ENCODE measurements at regions not wholly inside any gene's neighbourhood (a gene's known extent, or its start where the extent isn't known, plus 50 kb on each side); places are given as distances from the start of the nearest gene placed in this dataset.

- in situ Hi-C loops (cut with HindIII; ENCODE audit: low pct_ligation_motif_present, low pct_unique_long_range_greater_than_20kb, low sequenced_read_pairs), result no loop called here
Measured at GRCh38 chr5:165497707-165498106, 1992.3 kb downstream of the MAT2B start.

GRCh38 chr5:165502893-165503691 is 1997.7 kb downstream of the MAT2B start:
- in situ Hi-C loops (cut with HindIII; ENCODE audit: low pct_ligation_motif_present, low pct_unique_long_range_greater_than_20kb, low sequenced_read_pairs), result no loop called here
- no peak for DNase-seq

More at GRCh38 chr5:165497707-165498106, 1992.3 kb downstream of the MAT2B start:
- peak; percentile 52 for DNase-seq

- in situ Hi-C loops (cut with HindIII; ENCODE audit: low pct_ligation_motif_present, low pct_unique_long_range_greater_than_20kb, low sequenced_read_pairs), result no loop called here
- no peak for DNase-seq
Measured at GRCh38 chr5:165504674-165505073, 1999.3 kb downstream of the MAT2B start.

GRCh38 chr5:165508286-165508685 is 2002.9 kb downstream of the MAT2B start:
- DNase-seq, result no peak
- in situ Hi-C loops (cut with HindIII; ENCODE audit: low pct_ligation_motif_present, low pct_unique_long_range_greater_than_20kb, low sequenced_read_pairs), result no loop called here

- DNase-seq, result no peak
- in situ Hi-C loops (cut with HindIII; ENCODE audit: low pct_ligation_motif_present, low pct_unique_long_range_greater_than_20kb, low sequenced_read_pairs), result no loop called here
Measured at GRCh38 chr5:165508861-165509260, 2003.4 kb downstream of the MAT2B start.

GRCh38 chr5:165521816-165522610 is 2016.6 kb downstream of the MAT2B start:
- DNase-seq, result no peak
- in situ Hi-C loops (cut with HindIII; ENCODE audit: low pct_ligation_motif_present, low pct_unique_long_range_greater_than_20kb, low sequenced_read_pairs), result no loop called here

GRCh38 chr5:165525271-165525670 is 2019.9 kb downstream of the MAT2B start:
- in situ Hi-C loops (cut with HindIII; ENCODE audit: low pct_ligation_motif_present, low pct_unique_long_range_greater_than_20kb, low sequenced_read_pairs), result no loop called here
- DNase-seq, result no peak

- in situ Hi-C loops (cut with HindIII; ENCODE audit: low pct_ligation_motif_present, low pct_unique_long_range_greater_than_20kb, low sequenced_read_pairs), result no loop called here
- no peak for DNase-seq
Measured at GRCh38 chr5:165526357-165526756, 2020.9 kb downstream of the MAT2B start.

GRCh38 chr5:165527577-165527976 is 2022.2 kb downstream of the MAT2B start:
- in situ Hi-C loops (cut with HindIII; ENCODE audit: low pct_ligation_motif_present, low pct_unique_long_range_greater_than_20kb, low sequenced_read_pairs), result no loop called here
- no peak for DNase-seq

- in situ Hi-C loops (cut with HindIII; ENCODE audit: low pct_ligation_motif_present, low pct_unique_long_range_greater_than_20kb, low sequenced_read_pairs), result no loop called here
Measured at GRCh38 chr5:165538065-165538464, 2032.6 kb downstream of the MAT2B start.

GRCh38 chr5:165559645-165560044 is 2054.2 kb downstream of the MAT2B start:
- DNase-seq, result no peak
- in situ Hi-C loops (cut with HindIII; ENCODE audit: low pct_ligation_motif_present, low pct_unique_long_range_greater_than_20kb, low sequenced_read_pairs), result no loop called here

More at GRCh38 chr5:165538065-165538464, 2032.6 kb downstream of the MAT2B start:
- DNase-seq, result no peak

- no peak for DNase-seq
- in situ Hi-C loops (cut with HindIII; ENCODE audit: low pct_ligation_motif_present, low pct_unique_long_range_greater_than_20kb, low sequenced_read_pairs), result no loop called here
Measured at GRCh38 chr5:165560648-165561047, 2055.2 kb downstream of the MAT2B start.

GRCh38 chr5:165565911-165566310 is 2060.5 kb downstream of the MAT2B start:
- in situ Hi-C loops (cut with HindIII; ENCODE audit: low pct_ligation_motif_present, low pct_unique_long_range_greater_than_20kb, low sequenced_read_pairs), result no loop called here

GRCh38 chr5:165569551-165569950 is 2064.1 kb downstream of the MAT2B start:
- DNase-seq, result no peak
- in situ Hi-C loops (cut with HindIII; ENCODE audit: low pct_ligation_motif_present, low pct_unique_long_range_greater_than_20kb, low sequenced_read_pairs), result no loop called here

More at GRCh38 chr5:165565911-165566310, 2060.5 kb downstream of the MAT2B start:
- DNase-seq, result no peak

- in situ Hi-C loops (cut with HindIII; ENCODE audit: low pct_ligation_motif_present, low pct_unique_long_range_greater_than_20kb, low sequenced_read_pairs), result no loop called here
- no peak for DNase-seq
Measured at GRCh38 chr5:165573445-165573844, 2068.0 kb downstream of the MAT2B start.

- in situ Hi-C loops (cut with HindIII; ENCODE audit: low pct_ligation_motif_present, low pct_unique_long_range_greater_than_20kb, low sequenced_read_pairs), result no loop called here
- DNase-seq, result no peak
Measured at GRCh38 chr5:165574100-165574499, 2068.7 kb downstream of the MAT2B start.

GRCh38 chr5:165576678-165577275 is 2071.4 kb downstream of the MAT2B start:
- in situ Hi-C loops (cut with HindIII; ENCODE audit: low pct_ligation_motif_present, low pct_unique_long_range_greater_than_20kb, low sequenced_read_pairs), result no loop called here
- no peak for DNase-seq

GRCh38 chr5:165579911-165580310 is 2074.5 kb downstream of the MAT2B start:
- in situ Hi-C loops (cut with HindIII; ENCODE audit: low pct_ligation_motif_present, low pct_unique_long_range_greater_than_20kb, low sequenced_read_pairs), result no loop called here
- no peak for DNase-seq

GRCh38 chr5:165594693-165595092 is 2089.3 kb downstream of the MAT2B start:
- in situ Hi-C loops (cut with HindIII; ENCODE audit: low pct_ligation_motif_present, low pct_unique_long_range_greater_than_20kb, low sequenced_read_pairs), result no loop called here
- no peak for DNase-seq
